Liver (tissue), 8 donors: ENCODE measurements at regions not wholly inside any gene's neighbourhood (a gene's known extent, or its start where the extent isn't known, plus 50 kb on each side); places are given as distances from the start of the nearest gene placed in this dataset.

Source experiments
- DNase-seq: peaks from one replicate; pipeline ENCODE4 v3.0.0-alpha.2; 2017; ENCODE audit warnings: low spot score
- H3K27ac ChIP-seq, 2 donors: one replicate each; pipeline ENCODE4 v1.7.0; 2013; ENCODE audit warnings: inconsistent platforms in 2 of 2, low read length in 2 of 2, control low read depth in 1 of 2, low read depth in 1 of 2, mild to moderate bottlenecking in 1 of 2
- H3K27me3 ChIP-seq, 4 donors: one replicate each; pipeline versions ENCODE4 v1.6.1 to v1.7.0; 2013; ENCODE audit warnings: low read length in 3 of 4, inconsistent platforms in 1 of 4, mild to moderate bottlenecking in 1 of 4, moderate library complexity in 1 of 4; ENCODE audit not compliant: control insufficient read depth in 4 of 4, insufficient read depth in 4 of 4
- H3K36me3 ChIP-seq, 4 donors: one replicate each; pipeline versions ENCODE4 v1.6.1 to v1.7.0; 2013; ENCODE audit warnings: low read length in 3 of 4, mild to moderate bottlenecking in 3 of 4, low read depth in 1 of 4, moderate library complexity in 1 of 4; ENCODE audit not compliant: control insufficient read depth in 4 of 4, insufficient read depth in 3 of 4
- H3K4me1 ChIP-seq, 4 donors: one replicate each; pipeline versions ENCODE4 v1.6.1 to v1.7.0; 2013; ENCODE audit warnings: low read length in 3 of 4, mild to moderate bottlenecking in 3 of 4, moderate library complexity in 1 of 4; ENCODE audit not compliant: control insufficient read depth in 4 of 4, insufficient read depth in 4 of 4
- H3K4me3 ChIP-seq, 3 donors: one replicate each; pipeline versions ENCODE4 v1.6.1 to v1.7.0; 2013; ENCODE audit warnings: low read length in 3 of 3, control low read depth in 1 of 3, low read depth in 1 of 3, mild to moderate bottlenecking in 1 of 3
- H3K9ac ChIP-seq, 2 donors: one replicate each; pipeline ENCODE4 v1.7.0; 2013; ENCODE audit warnings: low read length in 2 of 2, mild to moderate bottlenecking in 2 of 2, moderate library complexity in 2 of 2, control low read depth in 1 of 2, low read depth in 1 of 2
- H3K9me3 ChIP-seq, 4 donors: one replicate each; pipeline versions ENCODE4 v1.6.1 to v1.7.0; 2013; ENCODE audit warnings: low read length in 3 of 4; ENCODE audit not compliant: control insufficient read depth in 4 of 4
- EGR1 ChIP-seq, 2 donors: IDR thresholded peaks; 2 replicates each; pipeline ENCODE4 v1.6.1; 2016 to 2018; ENCODE audit warnings: antibody characterized with exemption in 2 of 2, low read depth in 2 of 2
- FOXA1 ChIP-seq: IDR thresholded peaks from 2 replicates; pipeline ENCODE4 v1.6.1; 2016; ENCODE audit warnings: antibody characterized with exemption
- FOXA2 ChIP-seq: IDR thresholded peaks from 2 replicates; pipeline ENCODE4 v1.6.1; 2016; ENCODE audit warnings: antibody characterized with exemption
- GABPA ChIP-seq, 2 donors: IDR thresholded peaks in 1 of 2; conservative IDR thresholded peaks in 1 of 2; 2 replicates each; pipeline ENCODE4 v1.6.1; 2016; ENCODE audit warnings: antibody characterized with exemption in 2 of 2, mild to moderate bottlenecking in 1 of 2, moderate library complexity in 1 of 2
- HNF4A ChIP-seq, 2 donors: conservative IDR thresholded peaks; 2 replicates each; pipeline ENCODE4 v1.6.1; 2016; ENCODE audit warnings: antibody characterized with exemption in 2 of 2, mild to moderate bottlenecking in 2 of 2
- HNF4G ChIP-seq: IDR thresholded peaks from 2 replicates; pipeline ENCODE4 v1.6.1; 2016; ENCODE audit warnings: antibody characterized with exemption
- JUND ChIP-seq, 2 donors: IDR thresholded peaks; 2 replicates each; pipeline ENCODE4 v1.6.1; 2016; ENCODE audit warnings: antibody characterized with exemption in 2 of 2
- NR2F2 ChIP-seq: IDR thresholded peaks from 2 replicates; pipeline ENCODE4 v1.6.1; 2016; ENCODE audit warnings: antibody characterized with exemption
- RAD21 ChIP-seq, 2 donors: IDR thresholded peaks; 2 replicates each; pipeline ENCODE4 v1.6.1; 2016; ENCODE audit warnings: antibody characterized with exemption in 2 of 2, mild to moderate bottlenecking in 2 of 2
- RXRA ChIP-seq, 2 donors: IDR thresholded peaks; 2 replicates each; pipeline ENCODE4 v1.6.1; 2017 to 2018; ENCODE audit warnings: antibody characterized with exemption in 2 of 2, mild to moderate bottlenecking in 1 of 2
- SP1 ChIP-seq: IDR thresholded peaks from 2 replicates; pipeline ENCODE4 v1.6.1; 2018; ENCODE audit warnings: antibody characterized with exemption, mild to moderate bottlenecking
- TAF1 ChIP-seq: conservative IDR thresholded peaks from 2 replicates; pipeline ENCODE4 v1.6.1; 2016; ENCODE audit warnings: antibody characterized with exemption, mild to moderate bottlenecking
- YY1 ChIP-seq: IDR thresholded peaks from 2 replicates; pipeline ENCODE4 v1.6.1; 2016; ENCODE audit warnings: antibody characterized with exemption, mild to moderate bottlenecking
- WGBS: extraction: QIAGEN DNeasy Blood & Tissue Kit; methylation state at CpG from one replicate; pipeline ENCODE4 v1.1.7; 2013; 5-methylcytosine and 5-hydroxymethylcytosine counted together
- TF ChIP-seq, protein P1 (sequence below): IDR thresholded peaks from 2 replicates; pipeline ENCODE4 v1.6.1; 2016; ENCODE audit warnings: antibody characterized with exemption
- TF ChIP-seq, protein P2 (sequence below): IDR thresholded peaks from 2 replicates; pipeline ENCODE4 v1.6.1; 2016; ENCODE audit warnings: antibody characterized with exemption
- TF ChIP-seq, protein P3 (sequence below): fragments of 150-350 bp; IDR thresholded peaks from 2 replicates; pipeline ENCODE4 v1.5.1; 2017; ENCODE audit warnings: improper control_type of control experiment, low read depth, low read length; ENCODE audit not compliant: missing input control
- TF ChIP-seq, protein P4 (sequence below): IDR thresholded peaks from 2 replicates; pipeline ENCODE4 v1.6.1; 2016; ENCODE audit warnings: antibody characterized with exemption
- TF ChIP-seq, protein P5 (sequence below): IDR thresholded peaks from 2 replicates; pipeline ENCODE4 v1.6.1; 2016; ENCODE audit warnings: antibody characterized with exemption, mild to moderate bottlenecking
- donor health status: healthy.
- donor health status: healthy.
- donor health status: healthy.
- donor health status: healthy.
- donor health status: healthy.

DNA sequence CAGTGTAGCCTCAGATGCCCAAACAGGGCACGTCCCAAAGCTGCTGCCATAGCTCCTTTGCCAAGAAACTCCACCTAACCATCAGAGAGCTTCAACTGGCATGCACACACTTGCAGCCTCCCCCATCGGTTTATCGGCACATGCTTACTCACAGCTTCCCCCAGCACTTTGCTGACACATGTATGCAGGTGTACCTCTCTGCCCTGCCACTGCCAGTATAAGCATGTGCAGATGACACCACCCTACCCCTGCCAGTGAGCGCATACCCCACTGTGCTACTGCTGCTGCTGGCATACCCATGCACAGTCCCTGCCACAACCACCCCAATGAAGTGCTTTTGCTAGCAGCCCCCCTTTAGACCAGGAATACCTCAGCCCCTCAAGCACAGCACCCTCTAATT lies 1231.0 kb downstream of the DSC3 start:
- Histone ChIP-seq H3K9me3 (no peaks in the 10 kb centered on the region), H3K4me1 (no peaks in the 10 kb centered on the region), H3K36me3 (no peaks in the 10 kb centered on the region), H3K4me3 (no peak overlapping the region), H3K9ac (no peak overlapping the region), H3K27me3 (no peaks in the 10 kb centered on the region), H3K27ac (no peak overlapping the region)
- no peak for DNase-seq
- TF ChIP-seq, protein P1, sequence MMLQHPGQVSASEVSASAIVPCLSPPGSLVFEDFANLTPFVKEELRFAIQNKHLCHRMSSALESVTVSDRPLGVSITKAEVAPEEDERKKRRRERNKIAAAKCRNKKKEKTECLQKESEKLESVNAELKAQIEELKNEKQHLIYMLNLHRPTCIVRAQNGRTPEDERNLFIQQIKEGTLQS = no peak
- no peak for TF ChIP-seq TAF1
- TF ChIP-seq, protein P2, sequence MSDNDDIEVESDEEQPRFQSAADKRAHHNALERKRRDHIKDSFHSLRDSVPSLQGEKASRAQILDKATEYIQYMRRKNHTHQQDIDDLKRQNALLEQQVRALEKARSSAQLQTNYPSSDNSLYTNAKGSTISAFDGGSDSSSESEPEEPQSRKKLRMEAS = no peak
- TF ChIP-seq JUND (IDR thresholded peaks at IDR 0.05) = no peak
- TF ChIP-seq HNF4G = no peak
- TF ChIP-seq, protein P3, sequence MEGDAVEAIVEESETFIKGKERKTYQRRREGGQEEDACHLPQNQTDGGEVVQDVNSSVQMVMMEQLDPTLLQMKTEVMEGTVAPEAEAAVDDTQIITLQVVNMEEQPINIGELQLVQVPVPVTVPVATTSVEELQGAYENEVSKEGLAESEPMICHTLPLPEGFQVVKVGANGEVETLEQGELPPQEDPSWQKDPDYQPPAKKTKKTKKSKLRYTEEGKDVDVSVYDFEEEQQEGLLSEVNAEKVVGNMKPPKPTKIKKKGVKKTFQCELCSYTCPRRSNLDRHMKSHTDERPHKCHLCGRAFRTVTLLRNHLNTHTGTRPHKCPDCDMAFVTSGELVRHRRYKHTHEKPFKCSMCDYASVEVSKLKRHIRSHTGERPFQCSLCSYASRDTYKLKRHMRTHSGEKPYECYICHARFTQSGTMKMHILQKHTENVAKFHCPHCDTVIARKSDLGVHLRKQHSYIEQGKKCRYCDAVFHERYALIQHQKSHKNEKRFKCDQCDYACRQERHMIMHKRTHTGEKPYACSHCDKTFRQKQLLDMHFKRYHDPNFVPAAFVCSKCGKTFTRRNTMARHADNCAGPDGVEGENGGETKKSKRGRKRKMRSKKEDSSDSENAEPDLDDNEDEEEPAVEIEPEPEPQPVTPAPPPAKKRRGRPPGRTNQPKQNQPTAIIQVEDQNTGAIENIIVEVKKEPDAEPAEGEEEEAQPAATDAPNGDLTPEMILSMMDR = no peak
- TF ChIP-seq YY1 = no peak
- no peak for TF ChIP-seq HNF4A (conservative IDR thresholded peaks at IDR 0.05)
- TF ChIP-seq NR2F2 = no peak
- no peak for TF ChIP-seq FOXA1
- TF ChIP-seq RAD21 (IDR thresholded peaks at IDR 0.05) = no peak
- no peak for TF ChIP-seq SP1
- TF ChIP-seq RXRA (IDR thresholded peaks at IDR 0.05) = no peak
- TF ChIP-seq, protein P4, sequence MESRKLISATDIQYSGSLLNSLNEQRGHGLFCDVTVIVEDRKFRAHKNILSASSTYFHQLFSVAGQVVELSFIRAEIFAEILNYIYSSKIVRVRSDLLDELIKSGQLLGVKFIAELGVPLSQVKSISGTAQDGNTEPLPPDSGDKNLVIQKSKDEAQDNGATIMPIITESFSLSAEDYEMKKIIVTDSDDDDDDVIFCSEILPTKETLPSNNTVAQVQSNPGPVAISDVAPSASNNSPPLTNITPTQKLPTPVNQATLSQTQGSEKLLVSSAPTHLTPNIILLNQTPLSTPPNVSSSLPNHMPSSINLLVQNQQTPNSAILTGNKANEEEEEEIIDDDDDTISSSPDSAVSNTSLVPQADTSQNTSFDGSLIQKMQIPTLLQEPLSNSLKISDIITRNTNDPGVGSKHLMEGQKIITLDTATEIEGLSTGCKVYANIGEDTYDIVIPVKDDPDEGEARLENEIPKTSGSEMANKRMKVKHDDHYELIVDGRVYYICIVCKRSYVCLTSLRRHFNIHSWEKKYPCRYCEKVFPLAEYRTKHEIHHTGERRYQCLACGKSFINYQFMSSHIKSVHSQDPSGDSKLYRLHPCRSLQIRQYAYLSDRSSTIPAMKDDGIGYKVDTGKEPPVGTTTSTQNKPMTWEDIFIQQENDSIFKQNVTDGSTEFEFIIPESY = no peak
- TF ChIP-seq EGR1 (IDR thresholded peaks at IDR 0.05; ENCODE audit: low read depth in 2 of 2) = no peak
- no peak for TF ChIP-seq GABPA (IDR thresholded peaks at IDR 0.05 in 1 of 2, conservative IDR thresholded peaks at IDR 0.05 in 1 of 2)
- TF ChIP-seq FOXA2 = no peak
- TF ChIP-seq, protein P5, sequence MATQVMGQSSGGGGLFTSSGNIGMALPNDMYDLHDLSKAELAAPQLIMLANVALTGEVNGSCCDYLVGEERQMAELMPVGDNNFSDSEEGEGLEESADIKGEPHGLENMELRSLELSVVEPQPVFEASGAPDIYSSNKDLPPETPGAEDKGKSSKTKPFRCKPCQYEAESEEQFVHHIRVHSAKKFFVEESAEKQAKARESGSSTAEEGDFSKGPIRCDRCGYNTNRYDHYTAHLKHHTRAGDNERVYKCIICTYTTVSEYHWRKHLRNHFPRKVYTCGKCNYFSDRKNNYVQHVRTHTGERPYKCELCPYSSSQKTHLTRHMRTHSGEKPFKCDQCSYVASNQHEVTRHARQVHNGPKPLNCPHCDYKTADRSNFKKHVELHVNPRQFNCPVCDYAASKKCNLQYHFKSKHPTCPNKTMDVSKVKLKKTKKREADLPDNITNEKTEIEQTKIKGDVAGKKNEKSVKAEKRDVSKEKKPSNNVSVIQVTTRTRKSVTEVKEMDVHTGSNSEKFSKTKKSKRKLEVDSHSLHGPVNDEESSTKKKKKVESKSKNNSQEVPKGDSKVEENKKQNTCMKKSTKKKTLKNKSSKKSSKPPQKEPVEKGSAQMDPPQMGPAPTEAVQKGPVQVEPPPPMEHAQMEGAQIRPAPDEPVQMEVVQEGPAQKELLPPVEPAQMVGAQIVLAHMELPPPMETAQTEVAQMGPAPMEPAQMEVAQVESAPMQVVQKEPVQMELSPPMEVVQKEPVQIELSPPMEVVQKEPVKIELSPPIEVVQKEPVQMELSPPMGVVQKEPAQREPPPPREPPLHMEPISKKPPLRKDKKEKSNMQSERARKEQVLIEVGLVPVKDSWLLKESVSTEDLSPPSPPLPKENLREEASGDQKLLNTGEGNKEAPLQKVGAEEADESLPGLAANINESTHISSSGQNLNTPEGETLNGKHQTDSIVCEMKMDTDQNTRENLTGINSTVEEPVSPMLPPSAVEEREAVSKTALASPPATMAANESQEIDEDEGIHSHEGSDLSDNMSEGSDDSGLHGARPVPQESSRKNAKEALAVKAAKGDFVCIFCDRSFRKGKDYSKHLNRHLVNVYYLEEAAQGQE = no peak
- 88% methylated on average over 4 of the region's 4 CpGs for WGBS

DNA sequence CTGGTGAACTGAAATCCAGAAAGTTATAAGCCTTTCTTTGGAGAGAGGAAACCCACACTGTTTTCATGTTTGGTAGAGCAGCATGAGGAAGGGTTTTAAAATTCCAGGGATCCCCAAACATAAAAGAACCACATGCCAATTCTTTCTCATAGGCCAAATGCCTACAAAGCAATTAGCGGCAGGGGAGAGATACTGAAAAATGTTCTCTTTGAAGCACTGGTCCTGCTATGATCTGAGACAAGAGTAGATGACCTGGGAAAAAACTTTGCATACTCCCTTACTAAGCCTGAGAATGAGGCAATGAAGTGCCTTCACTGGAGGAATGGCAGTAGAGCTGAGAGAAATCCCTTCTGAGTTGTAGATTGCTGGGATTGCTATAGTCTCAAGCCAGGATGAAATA lies 1261.7 kb downstream of the DSC3 start:
- 77% methylated on average over 1 of the region's 1 CpG for WGBS
- H3K27me3 ChIP-seq = no peaks in the 10 kb centered on the region
- no peak overlapping the region for H3K9ac ChIP-seq

More for the DNA sequence above, 1261.7 kb downstream of the DSC3 start:
- Histone ChIP-seq H3K9me3 (no peaks in the 10 kb centered on the region), H3K4me3 (no peak overlapping the region), H3K4me1 (no peaks in the 10 kb centered on the region), H3K27ac (no peak overlapping the region), H3K36me3 (no peaks in the 10 kb centered on the region)
- TF ChIP-seq EGR1 (IDR thresholded peaks at IDR 0.05; ENCODE audit: low read depth in 2 of 2) (no peak), YY1 (no peak), GABPA (IDR thresholded peaks at IDR 0.05 in 1 of 2, conservative IDR thresholded peaks at IDR 0.05 in 1 of 2) (no peak), TAF1 (no peak), NR2F2 (no peak), RXRA (IDR thresholded peaks at IDR 0.05) (no peak)
- TF ChIP-seq, protein P5 = no peak
- TF ChIP-seq, protein P3 = no peak
- TF ChIP-seq, protein P2 = no peak
- DNase-seq = no peak
